ENCODE measurements at regions not wholly inside any gene's neighbourhood (a gene's known extent, or its start where the extent isn't known, plus 50 kb on each side); places are given as distances from the start of the nearest gene placed in this dataset.

DNA sequence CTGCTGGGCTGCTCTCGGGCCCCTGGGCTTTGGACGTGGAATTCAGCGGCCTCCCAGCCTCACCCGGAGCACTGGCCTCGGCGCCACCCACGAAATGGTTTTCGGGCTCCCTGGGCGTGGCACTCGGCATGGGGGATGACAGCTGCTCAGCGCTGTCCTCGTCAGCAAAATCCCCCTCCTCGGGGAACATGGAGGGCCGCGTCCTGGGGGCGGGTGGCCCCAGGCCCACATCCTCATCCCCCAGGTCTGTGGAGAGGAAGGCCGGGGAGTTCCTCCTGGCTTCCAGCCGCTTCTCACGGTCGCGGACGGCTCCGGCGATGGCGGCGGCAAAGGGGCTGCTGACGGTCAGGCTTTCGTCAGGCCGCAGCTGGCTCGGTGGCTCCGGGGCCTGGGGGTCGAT, 88.4 kb downstream of the CTTN start:
- H3K4me1 Mint-ChIP-seq: peaks cover 2% of the 10 kb centered on the region
- H3K27ac Mint-ChIP-seq: no peak overlapping the region
- ATAC-seq (ENCODE audit: low read depth) (no peak), DNase-seq (ENCODE audit: low spot score in 2 of 2) (no peak)
- H3K9me3 Mint-ChIP-seq: peaks cover 2% of the 10 kb centered on the region
- no peak overlapping the region for H3K4me3 Mint-ChIP-seq
- peaks cover 2% of the 10 kb centered on the region for H3K27me3 Mint-ChIP-seq
- H3K36me3 Mint-ChIP-seq: no peaks in the 10 kb centered on the region

DNA sequence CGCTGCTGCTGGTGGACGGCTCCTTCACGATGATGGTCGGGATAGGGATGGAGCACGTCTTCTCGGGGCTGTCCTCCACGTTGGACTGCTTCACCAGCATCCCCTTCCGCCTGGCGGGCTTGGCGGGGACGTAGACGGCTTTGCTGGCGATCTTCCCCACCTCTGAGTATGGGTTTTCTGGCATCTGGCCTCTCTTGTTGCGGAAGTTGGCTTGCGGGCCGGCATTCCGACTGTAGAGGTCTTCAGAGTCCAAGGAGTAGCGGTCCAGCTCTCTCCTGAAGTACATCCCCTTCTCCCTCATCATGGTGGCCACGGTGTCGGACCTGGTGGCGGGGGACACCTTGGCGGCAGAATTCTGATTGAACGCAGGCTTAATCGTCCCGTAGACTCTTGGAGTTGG, 88.8 kb downstream of the CTTN start:
- Mint-ChIP-seq H3K4me3 (no peak overlapping the region), H3K27ac (no peak overlapping the region), H3K4me1 (peaks cover 2% of the 10 kb centered on the region), H3K36me3 (no peaks in the 10 kb centered on the region), H3K27me3 (peaks cover 2% of the 10 kb centered on the region), H3K9me3 (peaks cover 2% of the 10 kb centered on the region)
- no peak for DNase-seq (ENCODE audit: low spot score in 2 of 2)
- no peak for ATAC-seq (ENCODE audit: low read depth)

DNA sequence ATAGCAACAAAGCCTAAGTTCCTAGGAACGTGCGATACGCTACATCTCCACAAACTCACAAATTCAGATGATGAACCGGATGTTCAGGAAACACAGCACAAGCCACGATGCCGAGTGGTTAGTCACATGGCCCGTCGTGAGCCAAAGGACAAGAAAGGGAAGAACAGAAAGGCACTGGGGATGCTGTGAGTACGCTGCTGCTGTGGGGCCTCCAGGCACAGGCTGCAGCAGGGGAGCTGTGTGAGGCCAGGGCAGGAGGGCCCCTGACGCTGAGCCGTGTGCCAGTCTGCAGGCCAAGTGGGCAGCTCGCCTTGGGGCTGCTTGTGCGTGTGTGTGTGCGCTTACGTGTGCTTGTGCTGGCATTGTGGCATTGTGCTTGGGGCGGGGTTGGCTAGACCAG, 89.4 kb downstream of the CTTN start:
- Mint-ChIP-seq H3K9me3 (peaks cover 2% of the 10 kb centered on the region), H3K27ac (no peak overlapping the region), H3K27me3 (peaks cover 2% of the 10 kb centered on the region), H3K36me3 (no peaks in the 10 kb centered on the region), H3K4me3 (no peak overlapping the region), H3K4me1 (peaks cover 2% of the 10 kb centered on the region)
- ATAC-seq (ENCODE audit: low read depth) (no peak), DNase-seq (ENCODE audit: low spot score in 2 of 2) (no peak)

DNA sequence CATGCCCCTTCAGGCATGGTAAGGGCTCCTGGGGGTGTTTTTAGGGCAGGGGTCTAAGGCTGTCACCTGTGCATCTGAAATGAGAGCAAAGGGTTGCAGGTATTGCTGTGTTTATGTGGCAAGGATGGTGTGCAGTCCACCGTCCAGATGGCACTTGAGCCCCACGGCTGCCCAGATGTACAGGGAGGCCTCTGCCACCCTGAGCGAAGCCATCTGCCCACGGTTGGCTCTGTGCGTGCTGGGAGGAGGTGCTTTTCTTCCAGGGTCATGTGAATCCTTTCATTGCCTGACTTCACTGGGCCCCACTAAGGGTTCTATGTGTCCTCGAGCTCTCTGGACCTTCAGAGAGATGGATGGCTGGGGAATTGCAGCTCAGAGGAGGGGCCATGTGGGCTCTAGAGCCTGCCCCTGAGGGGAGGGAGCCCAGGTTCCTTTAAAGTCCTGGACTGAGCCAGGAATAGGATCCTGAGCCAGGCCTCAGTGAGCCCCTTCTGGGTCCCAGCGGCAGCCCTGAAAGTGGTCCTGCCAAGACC, 89.9 kb downstream of the CTTN start:
- no peak overlapping the region for H3K4me3 Mint-ChIP-seq
- no peaks in the 10 kb centered on the region for H3K36me3 Mint-ChIP-seq
- H3K27ac Mint-ChIP-seq: no peak overlapping the region
- DNase-seq (ENCODE audit: low spot score in 2 of 2) (no peak), ATAC-seq (ENCODE audit: low read depth) (no peak)
- H3K9me3 Mint-ChIP-seq: peaks cover 2% of the 10 kb centered on the region
- peaks cover 2% of the 10 kb centered on the region for H3K4me1 Mint-ChIP-seq
- H3K27me3 Mint-ChIP-seq: peaks cover 2% of the 10 kb centered on the region

DNA sequence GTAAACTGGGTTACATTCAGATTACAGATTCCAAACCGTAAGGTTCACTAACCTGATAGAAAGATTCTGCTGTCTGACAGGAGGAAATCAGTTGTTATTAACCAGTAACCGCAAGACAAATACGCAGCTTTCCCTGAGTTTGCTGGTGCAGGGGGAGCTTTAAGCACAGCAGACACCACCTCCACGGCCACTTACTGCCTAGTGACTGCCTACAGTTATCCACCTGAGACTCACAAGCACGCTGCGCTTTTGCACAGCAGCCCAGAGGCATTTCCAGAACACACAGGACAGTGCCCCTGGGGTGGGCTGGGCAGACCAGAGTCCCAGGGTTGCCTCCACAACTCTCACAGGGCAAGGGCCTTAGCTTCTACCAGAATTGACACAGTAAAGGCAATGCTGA, 90.9 kb downstream of the CTTN start:
- peaks cover 2% of the 10 kb centered on the region for H3K9me3 Mint-ChIP-seq
- ATAC-seq (ENCODE audit: low read depth) (no peak), DNase-seq (ENCODE audit: low spot score in 2 of 2) (no peak)
- H3K27ac Mint-ChIP-seq: no peak overlapping the region
- H3K4me1 Mint-ChIP-seq: peaks cover 2% of the 10 kb centered on the region
- no peak overlapping the region for H3K4me3 Mint-ChIP-seq
- H3K27me3 Mint-ChIP-seq: peaks cover 2% of the 10 kb centered on the region
- no peaks in the 10 kb centered on the region for H3K36me3 Mint-ChIP-seq

DNA sequence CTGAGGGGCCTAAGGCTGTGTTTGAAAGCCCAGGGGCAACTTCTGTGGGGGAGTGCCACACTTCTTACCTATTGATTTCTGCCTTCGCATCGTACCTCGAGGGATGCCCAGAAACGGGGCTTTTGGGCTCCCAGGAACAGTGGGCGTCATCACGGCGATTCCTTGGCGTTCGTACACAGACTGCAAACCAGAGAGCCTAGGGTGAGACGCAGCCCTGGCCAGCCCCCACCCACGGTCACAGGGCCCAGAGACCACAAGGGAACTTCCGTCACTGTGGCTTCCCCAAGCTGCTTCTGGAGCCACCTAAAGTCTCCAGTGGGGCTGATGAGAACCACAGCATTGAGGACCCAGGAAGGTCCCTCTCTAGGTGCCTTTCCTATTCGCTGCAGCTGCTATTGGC, 91.9 kb downstream of the CTTN start:
- peaks cover 2% of the 10 kb centered on the region for H3K4me1 Mint-ChIP-seq
- no peak for DNase-seq (ENCODE audit: low spot score in 2 of 2)
- H3K36me3 Mint-ChIP-seq: no peaks in the 10 kb centered on the region
- H3K27ac Mint-ChIP-seq: no peak overlapping the region
- H3K27me3 Mint-ChIP-seq: peaks cover 2% of the 10 kb centered on the region
- H3K9me3 Mint-ChIP-seq: peaks cover 2% of the 10 kb centered on the region
- ATAC-seq (ENCODE audit: low read depth): no peak
- no peak overlapping the region for H3K4me3 Mint-ChIP-seq

DNA sequence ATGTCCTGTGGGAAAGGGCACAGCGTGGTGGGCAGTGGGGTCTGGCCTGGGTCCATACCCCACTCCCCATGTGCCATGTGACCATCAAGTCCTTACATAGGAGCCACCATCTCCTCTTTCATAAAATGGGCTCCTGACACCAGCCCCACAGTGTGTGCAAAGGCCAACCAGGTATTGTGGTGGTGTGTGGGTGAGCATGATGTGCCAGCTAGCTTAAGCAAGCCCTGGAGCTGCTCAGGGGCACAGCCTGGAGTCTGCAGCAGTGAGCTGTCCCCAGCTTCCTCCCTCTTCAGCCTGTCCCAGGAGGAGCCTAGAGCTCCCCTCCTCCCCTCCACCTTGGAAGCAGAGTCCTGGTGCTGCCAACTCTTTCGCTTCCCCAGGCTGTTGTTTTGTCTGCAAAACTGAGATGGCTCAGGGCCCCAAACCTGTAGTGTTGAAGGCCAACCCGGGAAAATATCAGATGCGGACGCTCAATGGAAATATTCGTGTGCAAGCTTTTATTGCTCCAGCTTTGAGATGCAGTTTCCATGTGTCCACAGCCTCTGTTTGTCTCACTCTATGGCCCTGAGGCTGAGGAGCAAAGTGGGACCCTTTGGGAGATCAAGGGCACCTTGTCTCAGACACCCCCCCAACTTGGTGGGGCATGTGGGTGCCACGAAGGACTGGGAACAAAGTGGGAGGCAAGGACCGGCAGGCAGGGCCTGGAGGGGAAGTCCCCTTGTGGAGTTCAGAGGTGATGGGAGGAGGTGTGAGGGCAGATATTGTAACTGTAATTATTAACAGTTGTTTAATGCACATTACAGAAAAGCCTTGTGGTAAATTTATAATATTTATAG, 92.6 kb downstream of the CTTN start:
- Mint-ChIP-seq H3K36me3 (no peaks in the 10 kb centered on the region), H3K27me3 (peaks cover 5% of the 10 kb centered on the region), H3K4me3 (no peak overlapping the region), H3K9me3 (peaks cover 2% of the 10 kb centered on the region), H3K27ac (no peak overlapping the region), H3K4me1 (peaks cover 2% of the 10 kb centered on the region)
- no peak for DNase-seq (ENCODE audit: low spot score in 2 of 2)
- ATAC-seq (ENCODE audit: low read depth): no peak

DNA sequence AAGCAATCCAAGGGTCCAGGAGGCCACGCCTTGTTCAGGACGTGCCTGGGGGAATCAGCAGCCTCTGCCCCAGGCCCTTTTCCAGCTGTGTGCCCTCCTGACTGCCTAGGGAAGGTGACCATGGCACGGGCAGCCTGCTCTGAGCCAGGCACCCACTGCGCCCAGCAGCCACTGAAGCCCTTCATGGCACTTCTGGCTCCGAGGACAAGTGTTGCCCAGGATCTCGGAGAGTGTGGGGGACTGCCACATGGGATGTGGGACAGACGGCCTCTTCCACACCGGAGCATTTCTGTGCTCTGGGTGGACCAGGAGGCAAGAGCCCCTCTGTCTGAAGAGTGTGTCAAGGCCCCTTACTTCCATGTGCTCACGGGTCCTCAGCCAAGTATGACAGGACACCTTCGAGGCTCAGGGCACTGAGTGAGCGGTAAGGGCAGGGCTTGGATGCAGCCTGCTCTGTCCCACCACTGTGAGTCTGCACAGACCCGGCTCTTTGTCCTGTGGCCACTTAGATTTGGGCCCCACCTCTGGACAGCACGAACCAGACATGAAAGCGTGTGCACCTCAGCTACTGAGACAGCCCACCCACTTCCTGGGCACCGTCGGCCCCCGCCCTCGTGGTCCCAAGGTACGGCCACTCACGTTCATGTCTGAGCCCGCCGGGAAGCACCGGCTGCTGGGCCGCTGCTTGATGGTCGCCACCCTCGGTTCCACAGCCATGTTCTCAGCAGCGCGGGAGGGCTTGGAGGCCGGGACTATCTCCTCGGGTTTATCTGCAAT, 93.6 kb downstream of the CTTN start:
- Mint-ChIP-seq H3K27me3 (peaks cover 5% of the 10 kb centered on the region), H3K4me1 (peaks cover 2% of the 10 kb centered on the region), H3K27ac (no peak overlapping the region), H3K9me3 (peaks cover 2% of the 10 kb centered on the region), H3K36me3 (no peaks in the 10 kb centered on the region), H3K4me3 (no peak overlapping the region)
- ATAC-seq (ENCODE audit: low read depth): no peak
- no peak for DNase-seq (ENCODE audit: low spot score in 2 of 2)

DNA sequence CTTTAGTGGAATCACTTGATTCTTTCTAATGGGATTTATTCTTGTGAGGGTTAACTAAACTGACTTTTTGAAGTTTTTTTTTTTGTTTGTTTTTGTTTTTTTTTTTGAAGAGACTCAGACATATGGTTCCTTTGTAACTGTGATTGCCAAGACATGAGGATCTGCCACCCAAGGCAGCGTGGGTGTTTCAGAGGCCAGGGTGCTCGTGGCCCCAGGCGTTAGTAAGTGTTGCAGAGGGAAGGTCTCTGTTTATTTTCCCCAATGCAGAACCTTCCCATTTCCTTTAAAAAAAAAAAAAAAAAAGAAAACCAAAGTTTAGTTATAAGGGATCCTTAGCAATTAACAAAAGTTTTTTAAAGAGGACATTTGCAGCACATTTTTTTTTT, 94.8 kb downstream of the CTTN start:
- no peak for DNase-seq (ENCODE audit: low spot score in 2 of 2)
- peaks cover 2% of the 10 kb centered on the region for H3K9me3 Mint-ChIP-seq
- ATAC-seq (ENCODE audit: low read depth): no peak
- H3K27me3 Mint-ChIP-seq: peaks cover 4% of the 10 kb centered on the region
- no peaks in the 10 kb centered on the region for H3K4me1 Mint-ChIP-seq
- no peaks in the 10 kb centered on the region for H3K36me3 Mint-ChIP-seq
- H3K27ac Mint-ChIP-seq: no peak overlapping the region
- no peak overlapping the region for H3K4me3 Mint-ChIP-seq

DNA sequence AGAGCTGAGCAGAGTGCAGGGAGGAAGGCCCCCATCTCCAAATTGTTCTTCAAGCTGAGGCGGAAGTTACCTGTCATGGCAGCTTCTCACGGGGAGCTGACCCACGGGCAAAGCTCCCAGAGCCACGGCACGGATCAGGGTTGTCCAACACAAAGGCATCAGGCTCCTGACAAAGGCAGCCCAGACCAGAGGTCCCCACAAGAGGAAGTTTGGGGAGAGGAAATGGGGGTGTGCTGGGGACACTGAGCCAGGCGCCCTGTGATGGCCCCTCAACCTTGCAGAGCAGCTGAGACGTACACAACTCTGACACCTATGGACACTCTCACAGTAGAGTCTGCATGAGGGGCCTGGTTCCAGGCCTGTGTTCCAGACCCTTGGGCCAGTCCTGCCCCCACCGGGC, 95.6 kb downstream of the CTTN start:
- H3K27me3 Mint-ChIP-seq: peaks cover 4% of the 10 kb centered on the region
- no peak overlapping the region for H3K4me3 Mint-ChIP-seq
- H3K9me3 Mint-ChIP-seq: peaks cover 2% of the 10 kb centered on the region
- no peak for DNase-seq (ENCODE audit: low spot score in 2 of 2)
- no peak for ATAC-seq (ENCODE audit: low read depth)
- H3K27ac Mint-ChIP-seq: no peak overlapping the region
- H3K4me1 Mint-ChIP-seq: no peaks in the 10 kb centered on the region
- H3K36me3 Mint-ChIP-seq: no peaks in the 10 kb centered on the region

DNA sequence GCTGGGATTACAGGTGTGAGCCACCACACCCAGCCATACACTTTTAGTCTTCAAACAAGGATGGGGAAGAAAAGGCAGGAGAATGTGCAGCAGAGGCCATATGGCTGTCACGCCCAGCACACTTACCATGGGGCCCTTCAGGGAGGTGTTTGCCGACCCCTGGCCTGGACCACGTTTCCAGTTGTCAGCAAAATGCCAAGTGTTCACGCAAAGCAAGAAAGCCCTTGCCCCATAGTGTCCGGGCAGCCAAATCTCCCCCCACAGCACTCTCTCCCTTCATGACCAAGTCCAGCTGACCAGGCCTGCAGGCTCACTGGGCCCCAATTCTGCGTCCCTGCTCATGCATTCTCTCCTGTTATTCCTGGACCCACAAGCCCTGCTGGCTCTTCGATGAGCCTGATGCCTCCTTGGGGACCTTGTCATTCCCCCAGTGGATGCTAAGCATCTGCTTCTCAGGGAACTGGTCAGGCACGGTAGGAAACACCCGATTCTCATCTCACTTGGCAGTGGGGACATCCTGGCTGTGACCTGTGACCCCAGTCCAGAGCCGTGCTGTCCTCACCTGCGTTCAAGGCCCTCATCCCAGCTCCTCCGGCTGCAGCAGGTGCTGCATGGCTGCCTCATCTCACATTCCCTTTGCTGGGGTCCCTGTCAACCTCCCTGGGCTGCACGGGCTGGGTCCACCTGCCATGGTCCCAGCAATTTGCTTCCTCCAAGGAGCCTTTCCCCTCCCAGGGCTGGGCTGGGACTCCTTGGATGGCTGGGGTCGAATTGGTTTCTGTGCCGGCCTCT, 96.4 kb downstream of the CTTN start:
- Mint-ChIP-seq H3K27me3 (peaks cover 4% of the 10 kb centered on the region), H3K4me3 (no peak overlapping the region), H3K36me3 (no peaks in the 10 kb centered on the region), H3K4me1 (no peaks in the 10 kb centered on the region), H3K27ac (no peak overlapping the region), H3K9me3 (peaks cover 2% of the 10 kb centered on the region)
- DNase-seq (ENCODE audit: low spot score in 2 of 2) (no peak), ATAC-seq (ENCODE audit: low read depth) (no peak)

DNA sequence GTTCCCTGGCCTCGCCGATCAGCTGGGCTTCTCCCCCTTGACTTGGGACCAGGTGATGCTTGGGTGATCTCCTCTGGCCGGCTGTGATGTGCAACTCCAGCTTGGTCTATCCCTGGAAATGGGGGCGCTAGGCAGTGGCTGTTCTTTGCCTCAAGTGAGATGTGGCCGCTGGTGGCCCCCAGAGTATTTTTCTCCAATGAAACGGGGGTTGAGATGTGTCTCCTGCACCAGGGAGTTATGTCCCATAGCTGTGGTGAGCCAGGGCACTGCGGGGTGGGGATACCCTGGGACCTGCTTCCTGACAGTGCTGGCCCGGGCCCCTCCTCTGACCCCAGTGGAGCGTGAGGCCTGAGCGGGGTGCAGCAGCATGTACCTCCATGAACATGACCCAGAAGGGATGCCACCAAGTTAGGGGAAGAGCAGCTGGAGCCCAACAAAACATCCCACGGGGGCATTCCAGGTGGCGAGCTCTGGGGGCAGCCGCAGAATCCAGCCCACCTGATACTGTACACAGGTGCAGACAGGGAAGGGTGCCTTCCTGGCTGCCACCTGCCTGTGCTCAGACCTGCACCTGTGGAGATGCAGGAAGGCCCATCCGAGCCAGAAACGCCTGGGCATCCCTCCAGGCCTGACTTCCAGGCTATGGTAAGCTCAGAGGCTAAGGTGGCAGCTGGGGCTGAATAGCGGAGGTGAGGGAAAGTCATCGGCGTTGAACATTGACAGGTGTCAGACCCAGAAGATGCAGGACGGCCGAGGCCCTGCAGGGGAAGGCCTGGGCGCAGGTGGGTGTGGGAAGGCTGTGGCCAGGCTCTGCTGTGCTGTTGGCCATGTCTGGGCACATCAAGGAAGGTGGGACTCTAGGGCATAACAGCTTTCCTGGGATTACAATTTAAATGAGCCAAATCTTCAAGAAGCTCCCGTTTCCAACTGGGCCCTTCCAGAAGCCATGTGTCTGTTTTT, 97.3 kb downstream of the CTTN start:
- H3K27me3 Mint-ChIP-seq: peaks cover 4% of the 10 kb centered on the region
- peaks cover 2% of the 10 kb centered on the region for H3K9me3 Mint-ChIP-seq
- H3K36me3 Mint-ChIP-seq: no peaks in the 10 kb centered on the region
- no peak overlapping the region for H3K27ac Mint-ChIP-seq
- no peak for ATAC-seq (ENCODE audit: low read depth)
- no peak overlapping the region for H3K4me3 Mint-ChIP-seq
- DNase-seq (ENCODE audit: low spot score in 2 of 2): no peak
- no peaks in the 10 kb centered on the region for H3K4me1 Mint-ChIP-seq
